H9 (cell line): ENCODE measurements at regions not wholly inside any gene's neighbourhood (a gene's known extent, or its start where the extent isn't known, plus 50 kb on each side); places are given as distances from the start of the nearest gene placed in this dataset.

Source experiments
- DNase-seq: peaks from one replicate; pipeline ENCODE4 v3.0.0-alpha.2; 2017
- H2AFZ ChIP-seq: one replicate; pipeline ENCODE4 v1.6.1; 2013; ENCODE audit warnings: mild to moderate bottlenecking, low read length, control low read depth, moderate library complexity
- H2AK5ac ChIP-seq: 2 replicates; pipeline ENCODE4 v1.6.1; 2013; ENCODE audit warnings: low read length, control low read depth, mixed read lengths; ENCODE audit not compliant: insufficient read length
- H2BK120ac ChIP-seq: one replicate; pipeline ENCODE4 v1.6.1; 2013; ENCODE audit warnings: low read depth, mild to moderate bottlenecking, low read length, control low read depth, inconsistent platforms; ENCODE audit not compliant: poor library complexity, severe bottlenecking
- H2BK12ac ChIP-seq: 2 replicates; pipeline ENCODE4 v1.6.1; 2013; ENCODE audit warnings: low read length, control low read depth, mixed read lengths, low read depth; ENCODE audit not compliant: insufficient read length
- H2BK15ac ChIP-seq: 2 replicates; pipeline ENCODE4 v1.6.1; 2013; ENCODE audit warnings: low read depth, low read length, control low read depth
- H2BK20ac ChIP-seq: one replicate; pipeline ENCODE4 v1.6.1; 2013; ENCODE audit warnings: low read depth, mild to moderate bottlenecking, low read length, control low read depth, inconsistent platforms; ENCODE audit not compliant: poor library complexity, severe bottlenecking
- H2BK5ac ChIP-seq: 2 replicates; pipeline ENCODE4 v1.6.1; 2013; ENCODE audit warnings: low read length, control low read depth, mixed read lengths; ENCODE audit not compliant: insufficient read length
- H3K14ac ChIP-seq: 2 replicates; pipeline ENCODE4 v1.6.1; 2013; ENCODE audit warnings: low read length, control low read depth; ENCODE audit not compliant: insufficient read depth
- H3K18ac ChIP-seq: 2 replicates; pipeline ENCODE4 v1.6.1; 2013; ENCODE audit warnings: low read depth, mild to moderate bottlenecking, mixed read lengths, low read length, control low read depth; ENCODE audit not compliant: insufficient read length
- H3K23ac ChIP-seq: 2 replicates; pipeline ENCODE4 v1.6.1; 2013; ENCODE audit warnings: low read length, control low read depth, mixed read lengths, low read depth; ENCODE audit not compliant: insufficient read length
- H3K23me2 ChIP-seq: 2 replicates; pipeline ENCODE4 v1.6.1; 2013; ENCODE audit warnings: low read depth, mild to moderate bottlenecking, mixed read lengths, low read length, control low read depth; ENCODE audit not compliant: insufficient read length, poor library complexity, severe bottlenecking
- H3K27ac ChIP-seq: 2 replicates; pipeline ENCODE4 v1.5.1; 2013; ENCODE audit warnings: low read length, control low read depth, mixed read lengths, low read depth; ENCODE audit not compliant: insufficient read length
- H3K27me3 ChIP-seq: 2 replicates; pipeline ENCODE4 v1.6.1; 2013; ENCODE audit warnings: low read length, control low read depth, inconsistent platforms; ENCODE audit not compliant: insufficient read depth
- H3K4ac ChIP-seq: 2 replicates; pipeline ENCODE4 v1.6.1; 2013; ENCODE audit warnings: low read depth, mild to moderate bottlenecking, control low read depth, inconsistent platforms, low read length, moderate library complexity
- H3K4me1 ChIP-seq: 2 replicates; pipeline ENCODE4 v1.6.1; 2013; ENCODE audit warnings: low read length, control low read depth, inconsistent platforms; ENCODE audit not compliant: insufficient read depth
- H3K4me2 ChIP-seq: 2 replicates; pipeline ENCODE4 v1.6.1; 2013; ENCODE audit warnings: low read length, control low read depth, mixed read lengths; ENCODE audit not compliant: insufficient read length, insufficient read depth
- H3K56ac ChIP-seq: 2 replicates; pipeline ENCODE4 v1.6.1; 2013; ENCODE audit warnings: low read depth, mild to moderate bottlenecking, mixed read lengths, low read length, control low read depth; ENCODE audit not compliant: insufficient read length
- H3K79me1 ChIP-seq: 2 replicates; pipeline ENCODE4 v1.6.1; 2013; ENCODE audit warnings: low read depth, mild to moderate bottlenecking, moderate library complexity, low read length, control low read depth, inconsistent platforms; ENCODE audit not compliant: insufficient read depth, poor library complexity, severe bottlenecking
- H3K79me2 ChIP-seq: 2 replicates; pipeline ENCODE4 v1.6.1; 2013; ENCODE audit warnings: low read length, control low read depth, inconsistent platforms; ENCODE audit not compliant: insufficient read depth
- H3K9ac ChIP-seq: 2 replicates; pipeline ENCODE4 v1.6.1; 2013; ENCODE audit warnings: low read length, control low read depth, mixed read lengths; ENCODE audit not compliant: insufficient read length; ENCODE audit errors: extremely low read depth
- H3K9me3 ChIP-seq: one replicate; pipeline ENCODE4 v1.6.1; 2013; ENCODE audit warnings: low read depth, low read length, inconsistent platforms; ENCODE audit not compliant: control insufficient read depth
- H3T11ph ChIP-seq: one replicate; pipeline ENCODE4 v1.6.1; 2013; ENCODE audit warnings: mild to moderate bottlenecking, low read length, control low read depth, inconsistent platforms
- H4K20me1 ChIP-seq: one replicate; pipeline ENCODE4 v1.6.1; 2013; ENCODE audit not compliant: control insufficient read depth, insufficient read length, insufficient read depth
- H4K5ac ChIP-seq: 2 replicates; pipeline ENCODE4 v1.6.1; 2013; ENCODE audit warnings: low read depth, mild to moderate bottlenecking, mixed read lengths, low read length, control low read depth; ENCODE audit not compliant: insufficient read length
- H4K8ac ChIP-seq: replicated peaks from 2 replicates; pipeline ENCODE4 v1.6.1; 2013; ENCODE audit warnings: low read length, control low read depth, mixed read lengths, low read depth; ENCODE audit not compliant: insufficient read length
- H4K91ac ChIP-seq: 2 replicates; pipeline ENCODE4 v1.6.1; 2013; ENCODE audit warnings: low read depth, mild to moderate bottlenecking, moderate library complexity, mixed read lengths, low read length, control low read depth; ENCODE audit not compliant: insufficient read length
- H3K27ac Mint-ChIP-seq, 3 experiments: 2 replicates in 2 of 3; 3 replicates in 1 of 3; pipeline ENCODE4 v1.8.0; 2020 to 2021; ENCODE audit warnings: mixed read lengths in 3 of 3, mild to moderate bottlenecking in 1 of 3, moderate library complexity in 1 of 3
- H3K27me3 Mint-ChIP-seq: 2 replicates; pipeline ENCODE4 v1.8.0; 2021; ENCODE audit warnings: low read depth, mild to moderate bottlenecking, moderate library complexity, mixed read lengths
- H3K36me3 Mint-ChIP-seq, 3 experiments: 2 replicates in 2 of 3; 3 replicates in 1 of 3; pipeline ENCODE4 v1.8.0; 2020 to 2021; ENCODE audit warnings: low read depth in 3 of 3, mixed read lengths in 3 of 3; ENCODE audit not compliant: insufficient read depth in 1 of 3
- H3K4me1 Mint-ChIP-seq, 2 experiments: 2 replicates each; pipeline ENCODE4 v1.8.0; 2020; ENCODE audit warnings: mixed read lengths in 2 of 2
- H3K4me3 Mint-ChIP-seq, 2 experiments: 2 replicates in 1 of 2; 3 replicates in 1 of 2; pipeline ENCODE4 v1.8.0; 2020 to 2021; ENCODE audit warnings: mild to moderate bottlenecking in 2 of 2, mixed read lengths in 2 of 2, moderate library complexity in 1 of 2
- H3K9me3 Mint-ChIP-seq, 2 experiments: 2 replicates in 1 of 2; 3 replicates in 1 of 2; pipeline ENCODE4 v1.8.0; 2020; ENCODE audit warnings: mild to moderate bottlenecking in 2 of 2, mixed read lengths in 2 of 2, moderate library complexity in 1 of 2
- WGBS: extraction: QIAGEN DNeasy Blood & Tissue Kit; methylation state at CpG from one replicate; pipeline ENCODE4 v1.1.7; 2013; ENCODE audit warnings: missing lambda C conversion rate, low lambda C conversion rate, mixed read lengths; ENCODE audit not compliant: insufficient read length; ENCODE audit errors: extremely low coverage; 5-methylcytosine and 5-hydroxymethylcytosine counted together
- TF ChIP-seq, protein P1 (sequence below): fragments of 200-600 bp; sonication (generic); conservative IDR thresholded peaks from 3 replicates; pipeline ENCODE4 v1.8.0; 2021; ENCODE audit warnings: antibody characterized with exemption, mild to moderate bottlenecking

GRCh38 chr7:51727441-51727840, 410.8 kb upstream of the COBL start:
- Histone ChIP-seq H2AK5ac (no peak overlapping the region), H3K18ac (no peak overlapping the region), H4K5ac (no peak overlapping the region), H3K9me3 (no peaks in the 10 kb centered on the region), H3K27ac (no peak overlapping the region), H2AFZ (no peak overlapping the region), H2BK15ac (no peak overlapping the region), H2BK20ac (no peak overlapping the region), H2BK5ac (no peak overlapping the region), H3K4me2 (no peak overlapping the region), H3K79me2 (no peaks in the 10 kb centered on the region), H3K4ac (no peak overlapping the region), H2BK120ac (no peak overlapping the region), H3K23me2 (no peaks in the 10 kb centered on the region), H3K4me1 (peaks cover 2% of the 10 kb centered on the region), H3K9ac (no peak overlapping the region), H3T11ph (no peak overlapping the region), H2BK12ac (no peak overlapping the region), H4K8ac (no peak overlapping the region), H4K91ac (no peak overlapping the region), H3K27me3 (peaks cover 25% of the 10 kb centered on the region; the same call in 1 of the 2 replicates), H3K23ac (no peak overlapping the region), H3K14ac (no peak overlapping the region), H4K20me1 (no peaks in the 10 kb centered on the region), H3K56ac (no peak overlapping the region), H3K79me1 (no peaks in the 10 kb centered on the region)
- no peak for DNase-seq
- peaks cover 67% of the 10 kb centered on the region for H3K27me3 Mint-ChIP-seq
- no peak overlapping the region for H3K4me3 Mint-ChIP-seq
- TF ChIP-seq, protein P1, sequence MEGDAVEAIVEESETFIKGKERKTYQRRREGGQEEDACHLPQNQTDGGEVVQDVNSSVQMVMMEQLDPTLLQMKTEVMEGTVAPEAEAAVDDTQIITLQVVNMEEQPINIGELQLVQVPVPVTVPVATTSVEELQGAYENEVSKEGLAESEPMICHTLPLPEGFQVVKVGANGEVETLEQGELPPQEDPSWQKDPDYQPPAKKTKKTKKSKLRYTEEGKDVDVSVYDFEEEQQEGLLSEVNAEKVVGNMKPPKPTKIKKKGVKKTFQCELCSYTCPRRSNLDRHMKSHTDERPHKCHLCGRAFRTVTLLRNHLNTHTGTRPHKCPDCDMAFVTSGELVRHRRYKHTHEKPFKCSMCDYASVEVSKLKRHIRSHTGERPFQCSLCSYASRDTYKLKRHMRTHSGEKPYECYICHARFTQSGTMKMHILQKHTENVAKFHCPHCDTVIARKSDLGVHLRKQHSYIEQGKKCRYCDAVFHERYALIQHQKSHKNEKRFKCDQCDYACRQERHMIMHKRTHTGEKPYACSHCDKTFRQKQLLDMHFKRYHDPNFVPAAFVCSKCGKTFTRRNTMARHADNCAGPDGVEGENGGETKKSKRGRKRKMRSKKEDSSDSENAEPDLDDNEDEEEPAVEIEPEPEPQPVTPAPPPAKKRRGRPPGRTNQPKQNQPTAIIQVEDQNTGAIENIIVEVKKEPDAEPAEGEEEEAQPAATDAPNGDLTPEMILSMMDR, result no peak
- H3K27ac Mint-ChIP-seq, result no peak overlapping the region
- no CpG with 5 or more reads among the region's 2 CpGs for WGBS
- H3K9me3 Mint-ChIP-seq, result peaks cover 12 to 15% of the 10 kb centered on the region in 2 experiments
- peaks cover 29 to 33% of the 10 kb centered on the region in 2 experiments for H3K4me1 Mint-ChIP-seq
- H3K36me3 Mint-ChIP-seq, result peaks cover 2 to 13% (median 10%) of the 10 kb centered on the region in 3 experiments
